HL-60 (cell line): ENCODE measurements at regions not wholly inside any gene's neighbourhood (a gene's known extent, or its start where the extent isn't known, plus 50 kb on each side); places are given as distances from the start of the nearest gene placed in this dataset.

Experiments
- DNase-seq, 2 experiments: peaks; one replicate each; pipeline ENCODE4 v3.0.0-alpha.2; 2010 to 2020; ENCODE audit warnings: low read depth in 1 of 2, low spot score in 1 of 2
- H3K27ac ChIP-seq: fragments of 250-450 bp; sonication (Bioruptor Pico); replicated peaks from 2 replicates; pipeline ENCODE4 v1.5.1; 2020; ENCODE audit warnings: mild to moderate bottlenecking, moderate library complexity
- H3K27me3 ChIP-seq: fragments of 250-450 bp; sonication (Bioruptor Pico); 2 replicates; pipeline ENCODE4 v1.5.1; 2021; ENCODE audit warnings: mild to moderate bottlenecking, moderate library complexity; ENCODE audit not compliant: insufficient read depth, poor library complexity, severe bottlenecking
- H3K4me3 ChIP-seq: replicated peaks from 2 replicates; pipeline ENCODE4 v1.5.1; 2011; ENCODE audit warnings: mild to moderate bottlenecking, control low read depth, low read length; ENCODE audit not compliant: insufficient read depth
- CTCF ChIP-seq: IDR thresholded peaks from one replicate; pipeline ENCODE4 v1.5.1; 2011; ENCODE audit warnings: low read length, control low read depth, inconsistent platforms; ENCODE audit not compliant: insufficient read depth
- GABPA ChIP-seq: IDR thresholded peaks from 2 replicates; pipeline ENCODE4 v1.6.1; 2012; ENCODE audit warnings: low read depth
- POLR2AphosphoS5 ChIP-seq: IDR thresholded peaks from 2 replicates; pipeline ENCODE4 v1.6.1; 2012; ENCODE audit warnings: low read depth
- REST ChIP-seq: IDR thresholded peaks from 2 replicates; pipeline ENCODE4 v1.6.1; 2012; ENCODE audit warnings: low read depth; ENCODE audit not compliant: insufficient replicate concordance
- SPI1 ChIP-seq: IDR thresholded peaks from 2 replicates; pipeline ENCODE4 v1.6.1; 2012; ENCODE audit warnings: low read depth, mild to moderate bottlenecking, borderline replicate concordance

- no peak for TF ChIP-seq CTCF
- TF ChIP-seq POLR2AphosphoS5: no peak
- no peak for TF ChIP-seq REST
- no peak for TF ChIP-seq SPI1
- no peak for TF ChIP-seq GABPA
- Histone ChIP-seq H3K4me3 (no peak overlapping the region), H3K27ac (no peak overlapping the region), H3K27me3 (peaks cover 17% of the 10 kb centered on the region)
- no peak for DNase-seq
Observed at GRCh38 chr6:170151804-170152123, 139.1 kb downstream of the DLL1 start.

- TF ChIP-seq GABPA: no peak
- no peak for TF ChIP-seq CTCF
- no peak for TF ChIP-seq POLR2AphosphoS5
- TF ChIP-seq SPI1: no peak
- no peak for TF ChIP-seq REST
- DNase-seq: no peak
- H3K4me3 ChIP-seq: no peak overlapping the region
- no peak overlapping the region for H3K27ac ChIP-seq
- peaks cover 17% of the 10 kb centered on the region for H3K27me3 ChIP-seq
Observed at GRCh38 chr6:170151321-170151771, 139.5 kb downstream of the DLL1 start.

- no peak overlapping the region for H3K27ac ChIP-seq
- no peak for DNase-seq
- peaks cover 17% of the 10 kb centered on the region for H3K27me3 ChIP-seq
- TF ChIP-seq SPI1 (no peak), CTCF (no peak), POLR2AphosphoS5 (no peak), GABPA (no peak), REST (no peak)
- no peak overlapping the region for H3K4me3 ChIP-seq
Observed at GRCh38 chr6:170150590-170150945, 140.3 kb downstream of the DLL1 start.
